GM12878 (cell line): ENCODE measurements at regions not wholly inside any gene's neighbourhood (a gene's known extent, or its start where the extent isn't known, plus 50 kb on each side); places are given as distances from the start of the nearest gene placed in this dataset.

Source experiments
- ATAC-seq: fragments of 200-7000 bp; cut with Tn5 transposase; 3 replicates; pipeline ENCODE4 v1.9.1; 2020; ENCODE audit warnings: mild to moderate bottlenecking, moderate library complexity
- BruUV-seq: library from RNA; stranded (reverse); fragments of 400-500 nt; replicated peaks from 2 replicates; lab custom pipeline; 2021; lab: Mats Ljungman, UMichigan
- CTCF ChIA-PET: fragments of 300-600 bp; sonication (Branson Sonifier 250); formaldehyde crosslinking; extraction: SDS; loops from one replicate; lab custom pipeline; 2021; ENCODE audit warnings: inconsistent platforms; lab: Yijun Ruan, JAX
- POLR2A ChIA-PET: fragments of 350-600 bp; formaldehyde crosslinking; extraction: SDS; loops from one replicate; lab custom pipeline; 2021; ENCODE audit warnings: inconsistent platforms; lab: Charles Lee
- RAD21 ChIA-PET: fragments of 300-600 bp; sonication (Branson Sonifier 250); formaldehyde crosslinking; loops from one replicate; lab custom pipeline; 2023; ENCODE audit warnings: antibody characterized with exemption; ENCODE audit not compliant: unreplicated experiment; lab: Charles Lee
- SMC1A ChIA-PET: fragments of 300-600 bp; sonication (Branson Sonifier 250); formaldehyde crosslinking; loops from one replicate; lab custom pipeline; 2023; ENCODE audit not compliant: unreplicated experiment, uncharacterized antibody; lab: Charles Lee
- DNase-seq: peaks from one replicate; pipeline ENCODE4 v3.0.0-alpha.2; 2011; ENCODE audit warnings: low read depth, low spot score
- FAIRE-seq: peaks from 3 replicates; lab custom pipeline; 2011; peaks lifted over from hg19 to GRCh38; lab: Jason Lieb, UNC
- H2AFZ ChIP-seq: 2 replicates; pipeline ENCODE4 v1.6.0; 2011; ENCODE audit warnings: low read depth, low read length, control low read depth; ENCODE audit not compliant: control insufficient read depth
- H3K27ac ChIP-seq: 2 replicates; pipeline ENCODE4 v1.5.1; 2011; ENCODE audit warnings: control low read depth; ENCODE audit not compliant: control insufficient read depth, insufficient read depth
- H3K27me3 ChIP-seq, 2 experiments: replicated peaks in 1 of 2; 2 replicates each; pipeline versions ENCODE4 v1.6.0 to v1.6.1; 2011; ENCODE audit warnings: low read length in 1 of 2; ENCODE audit not compliant: control insufficient read depth in 2 of 2, insufficient read depth in 2 of 2
- H3K36me3 ChIP-seq, 2 experiments: 2 replicates each; pipeline ENCODE4 v1.5.1; 2011; ENCODE audit warnings: low read length in 1 of 2; ENCODE audit not compliant: control insufficient read depth in 2 of 2, insufficient read depth in 2 of 2
- H3K4me1 ChIP-seq: 2 replicates; pipeline ENCODE4 v1.6.1; 2011; ENCODE audit warnings: mild to moderate bottlenecking, low read length, moderate library complexity, mixed read lengths; ENCODE audit not compliant: control insufficient read depth, insufficient read depth
- H3K4me2 ChIP-seq: 2 replicates; pipeline ENCODE4 v1.6.0; 2011; ENCODE audit warnings: control low read depth; ENCODE audit not compliant: control insufficient read depth, insufficient read depth
- H3K4me3 ChIP-seq: fragments of 200-600 bp; sonication (generic); 2 replicates; pipeline ENCODE4 v1.5.1; 2016
- H3K79me2 ChIP-seq: 2 replicates; pipeline ENCODE4 v1.6.0; 2011; ENCODE audit warnings: low read length; ENCODE audit not compliant: control insufficient read depth, insufficient read depth
- H3K9ac ChIP-seq: 2 replicates; pipeline ENCODE4 v1.8.0; 2011; ENCODE audit warnings: low read length, control low read depth, mixed read lengths; ENCODE audit not compliant: control insufficient read depth, insufficient read depth
- H3K9me3 ChIP-seq: replicated peaks from 3 replicates; pipeline ENCODE4 v1.5.1; 2011; ENCODE audit warnings: mild to moderate bottlenecking, low read length; ENCODE audit not compliant: control insufficient read depth, insufficient read depth
- H4K20me1 ChIP-seq: 2 replicates; pipeline ENCODE4 v1.6.0; 2011; ENCODE audit not compliant: control insufficient read depth, insufficient read depth
- ATF7 ChIP-seq: fragments of 450-650 bp; IDR thresholded peaks from 2 replicates; pipeline ENCODE4 v1.6.1; 2016; ENCODE audit warnings: low read depth, mild to moderate bottlenecking
- BHLHE40 ChIP-seq, 2 experiments: fragments of 450-650 bp in 1 of 2; IDR thresholded peaks; 2 replicates each; pipeline ENCODE4 v1.6.1; 2011 to 2017; ENCODE audit warnings: low read depth in 2 of 2, borderline replicate concordance in 1 of 2, improper control_type of control experiment in 1 of 2, low read length in 1 of 2, mild to moderate bottlenecking in 1 of 2
- DPF2 ChIP-seq: fragments of 450-650 bp; IDR thresholded peaks from 2 replicates; pipeline ENCODE4 v1.6.1; 2017; ENCODE audit warnings: mild to moderate bottlenecking
- HDAC6 ChIP-seq: fragments of 200-600 bp; sonication (generic); IDR thresholded peaks from one replicate; pipeline ENCODE4 v1.8.0; 2017; ENCODE audit warnings: antibody characterized with exemption; ENCODE audit not compliant: unreplicated experiment
- LARP7 ChIP-seq: fragments of 450-650 bp; IDR thresholded peaks from 2 replicates; pipeline ENCODE4 v1.6.1; 2017; ENCODE audit warnings: mild to moderate bottlenecking
- MEF2B ChIP-seq: fragments of 450-650 bp; IDR thresholded peaks from 2 replicates; pipeline ENCODE4 v1.6.1; 2018; ENCODE audit warnings: mild to moderate bottlenecking, moderate library complexity; ENCODE audit not compliant: partially characterized antibody, poor library complexity, severe bottlenecking
- NBN ChIP-seq: fragments of 450-650 bp; IDR thresholded peaks from 2 replicates; pipeline ENCODE4 v1.6.1; 2016
- POLR2AphosphoS5 ChIP-seq: IDR thresholded peaks from 2 replicates; pipeline ENCODE4 v1.6.1; 2011; ENCODE audit warnings: mild to moderate bottlenecking, low read length, inconsistent platforms
- POU2F2 ChIP-seq: IDR thresholded peaks from 3 replicates; pipeline ENCODE4 v1.6.1; 2011; ENCODE audit warnings: low read depth, mild to moderate bottlenecking, low read length, borderline replicate concordance
- RAD21 ChIP-seq: IDR thresholded peaks from 2 replicates; pipeline ENCODE4 v1.6.1; 2011; ENCODE audit warnings: mild to moderate bottlenecking, low read depth, low read length, moderate library complexity; ENCODE audit not compliant: insufficient read depth
- RAD51 ChIP-seq: fragments of 450-650 bp; IDR thresholded peaks from 2 replicates; pipeline ENCODE4 v1.6.1; 2016; ENCODE audit warnings: moderate library complexity, mild to moderate bottlenecking, inconsistent platforms
- STAT3 ChIP-seq: IDR thresholded peaks from 2 replicates; pipeline ENCODE4 v1.6.1; 2011; ENCODE audit warnings: low read depth, low read length, improper control_type of control experiment
- WGBS: methylation state at CpG from one replicate; pipeline ENCODE4 v1.1.6; 2016; ENCODE audit warnings: low lambda C conversion rate; ENCODE audit not compliant: insufficient replicate concordance, insufficient coverage; ENCODE audit errors: missing lambda C conversion rate; 5-methylcytosine and 5-hydroxymethylcytosine counted together
- in situ Hi-C: fragments of 300-500 bp; cut with MboI; formaldehyde crosslinking; loops from 9 replicates; pipeline ENCODE4 v1.14.3; 2018; ENCODE audit warnings: mixed read lengths
- intact Hi-C: fragments of 100-400 bp; cut with micrococcal nuclease; formaldehyde crosslinking; loops from one replicate; pipeline ENCODE4 v1.14.2; 2022; ENCODE audit not compliant: unreplicated experiment
- TF ChIP-seq, protein P1 (sequence below): IDR thresholded peaks from 2 replicates; pipeline ENCODE4 v1.6.1; 2012; ENCODE audit warnings: low read depth, low read length, improper control_type of control experiment
- TF ChIP-seq, protein P2 (sequence below): fragments of 450-650 bp; conservative IDR thresholded peaks from 2 replicates; pipeline ENCODE4 v1.6.1; 2017; ENCODE audit warnings: mild to moderate bottlenecking, moderate library complexity
- TF ChIP-seq, protein P3 (sequence below): fragments of 450-650 bp; IDR thresholded peaks from 2 replicates; pipeline ENCODE4 v1.6.1; 2017; ENCODE audit warnings: mild to moderate bottlenecking, low read depth, inconsistent platforms; ENCODE audit not compliant: poor library complexity, severe bottlenecking
- TF ChIP-seq, protein P4 (sequence below): IDR thresholded peaks from 2 replicates; pipeline ENCODE4 v1.6.1; 2011; ENCODE audit warnings: low read depth, mild to moderate bottlenecking, low read length, moderate library complexity, borderline replicate concordance; ENCODE audit errors: extremely low read depth

DNA sequence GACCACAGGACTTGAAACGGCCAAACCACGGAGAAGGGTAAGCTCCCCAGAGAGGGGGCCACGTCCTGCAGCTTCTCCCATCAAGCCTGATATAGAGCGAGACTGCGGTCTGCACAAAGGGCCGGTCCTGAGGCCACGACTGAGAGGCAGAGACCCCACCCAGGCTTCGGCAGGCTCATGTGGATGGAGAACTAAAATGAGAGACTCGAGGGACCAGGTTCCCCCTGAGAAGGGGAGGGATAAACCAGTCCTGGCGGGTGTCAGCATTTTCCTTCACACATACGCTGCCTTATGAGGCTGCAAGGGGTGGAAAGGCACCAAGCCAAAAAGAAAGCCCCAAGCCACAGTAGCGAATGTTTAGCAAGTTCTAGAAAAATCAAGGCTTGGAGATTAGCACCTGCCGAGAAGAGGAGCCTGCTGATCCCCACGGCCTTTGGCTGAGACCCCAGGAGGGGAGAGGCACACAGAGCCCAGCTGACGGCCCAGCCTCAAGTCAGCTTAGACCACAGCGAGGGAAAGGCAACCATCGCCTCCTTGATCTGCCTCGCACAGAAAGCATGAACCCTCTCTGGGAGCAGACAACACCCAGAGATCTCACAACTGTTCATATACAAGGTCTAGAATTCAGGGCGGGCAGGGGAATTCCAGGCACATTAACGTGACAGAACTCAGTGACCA is 92.6 kb upstream of the RNF32 start (continued):
- TF ChIP-seq, protein P1, sequence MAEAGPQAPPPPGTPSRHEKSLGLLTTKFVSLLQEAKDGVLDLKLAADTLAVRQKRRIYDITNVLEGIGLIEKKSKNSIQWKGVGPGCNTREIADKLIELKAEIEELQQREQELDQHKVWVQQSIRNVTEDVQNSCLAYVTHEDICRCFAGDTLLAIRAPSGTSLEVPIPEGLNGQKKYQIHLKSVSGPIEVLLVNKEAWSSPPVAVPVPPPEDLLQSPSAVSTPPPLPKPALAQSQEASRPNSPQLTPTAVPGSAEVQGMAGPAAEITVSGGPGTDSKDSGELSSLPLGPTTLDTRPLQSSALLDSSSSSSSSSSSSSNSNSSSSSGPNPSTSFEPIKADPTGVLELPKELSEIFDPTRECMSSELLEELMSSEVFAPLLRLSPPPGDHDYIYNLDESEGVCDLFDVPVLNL, result no peak
- peak in 1 of 2 experiments; percentile 54; a peak in 2 of 4 replicates for TF ChIP-seq BHLHE40 (IDR thresholded peaks at IDR 0.05; ENCODE audit: borderline replicate concordance in 1 of 2, low read depth in 2 of 2, low read length in 1 of 2)
- no peak for TF ChIP-seq NBN
- TF ChIP-seq DPF2, result peak; percentile 59; the same call in 1 of the 2 replicates
- peak; percentile 69 for TF ChIP-seq ATF7

DNA sequence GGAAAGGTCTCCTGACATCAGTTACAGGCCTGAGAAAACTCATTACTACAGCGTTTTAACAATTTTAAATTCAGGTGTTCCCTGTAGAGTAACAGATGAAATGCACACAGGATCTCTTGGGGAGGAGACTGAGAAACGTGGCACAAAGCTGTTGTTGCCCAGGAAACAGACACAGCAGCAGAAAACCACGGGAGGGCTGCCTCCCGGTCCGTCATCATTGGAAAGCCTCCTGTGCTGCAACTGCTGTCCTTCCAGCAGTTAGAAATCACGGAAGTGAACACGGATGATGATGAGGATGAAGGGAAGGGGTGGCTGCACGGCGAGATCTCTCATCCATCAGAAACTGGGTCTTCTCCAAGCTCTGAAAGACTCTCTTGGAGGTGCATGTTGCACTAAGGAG is 94.6 kb upstream of the RNF32 start:
- no peak overlapping the region for H3K27ac ChIP-seq
- H3K4me3 ChIP-seq, result no peak overlapping the region
- no peaks in the 10 kb centered on the region for H3K36me3 ChIP-seq
- ChIA-PET CTCF (no interaction called here), SMC1A (no interaction called here), RAD21 (no interaction called here), POLR2A (interaction anchor here (0.9 kb wide), 1 partner anchor 95 kb away, joined by 7 read pairs; no protein-coding TSS in a partner anchor)
- 33% methylated on average over 9 of the region's 9 CpGs for WGBS
- no peak overlapping the region for H3K9ac ChIP-seq
- H4K20me1 ChIP-seq, result no peaks in the 10 kb centered on the region
- 0 out of 2 replicates have a peak, but pooled peaks cover 3% of the 10 kb centered on the region for H3K4me1 ChIP-seq
- FAIRE-seq (no peak), ATAC-seq (no peak), DNase-seq (no peak)
- H3K79me2 ChIP-seq, result no peaks in the 10 kb centered on the region
- H3K4me2 ChIP-seq, result no peak overlapping the region
- BruUV-seq, result no TSS peak
- H3K9me3 ChIP-seq, result no peaks in the 10 kb centered on the region; the same call in 1 of the 3 replicates
- in situ Hi-C loops, result no loop called here
- H2AFZ ChIP-seq, result no peak overlapping the region
- intact Hi-C loops, result loop anchor here (2.0 to 10.0 kb wide), 3 partner anchors 66 to 269 kb away; no protein-coding TSS in a partner anchor
- H3K27me3 ChIP-seq, result no peaks in the 10 kb centered on the region
- TF ChIP-seq POLR2AphosphoS5, result no peak
- TF ChIP-seq, protein P2, sequence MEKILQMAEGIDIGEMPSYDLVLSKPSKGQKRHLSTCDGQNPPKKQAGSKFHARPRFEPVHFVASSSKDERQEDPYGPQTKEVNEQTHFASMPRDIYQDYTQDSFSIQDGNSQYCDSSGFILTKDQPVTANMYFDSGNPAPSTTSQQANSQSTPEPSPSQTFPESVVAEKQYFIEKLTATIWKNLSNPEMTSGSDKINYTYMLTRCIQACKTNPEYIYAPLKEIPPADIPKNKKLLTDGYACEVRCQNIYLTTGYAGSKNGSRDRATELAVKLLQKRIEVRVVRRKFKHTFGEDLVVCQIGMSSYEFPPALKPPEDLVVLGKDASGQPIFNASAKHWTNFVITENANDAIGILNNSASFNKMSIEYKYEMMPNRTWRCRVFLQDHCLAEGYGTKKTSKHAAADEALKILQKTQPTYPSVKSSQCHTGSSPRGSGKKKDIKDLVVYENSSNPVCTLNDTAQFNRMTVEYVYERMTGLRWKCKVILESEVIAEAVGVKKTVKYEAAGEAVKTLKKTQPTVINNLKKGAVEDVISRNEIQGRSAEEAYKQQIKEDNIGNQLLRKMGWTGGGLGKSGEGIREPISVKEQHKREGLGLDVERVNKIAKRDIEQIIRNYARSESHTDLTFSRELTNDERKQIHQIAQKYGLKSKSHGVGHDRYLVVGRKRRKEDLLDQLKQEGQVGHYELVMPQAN, result no peak
- TF ChIP-seq RAD21, result no peak
- TF ChIP-seq LARP7, result no peak
- TF ChIP-seq, protein P3, sequence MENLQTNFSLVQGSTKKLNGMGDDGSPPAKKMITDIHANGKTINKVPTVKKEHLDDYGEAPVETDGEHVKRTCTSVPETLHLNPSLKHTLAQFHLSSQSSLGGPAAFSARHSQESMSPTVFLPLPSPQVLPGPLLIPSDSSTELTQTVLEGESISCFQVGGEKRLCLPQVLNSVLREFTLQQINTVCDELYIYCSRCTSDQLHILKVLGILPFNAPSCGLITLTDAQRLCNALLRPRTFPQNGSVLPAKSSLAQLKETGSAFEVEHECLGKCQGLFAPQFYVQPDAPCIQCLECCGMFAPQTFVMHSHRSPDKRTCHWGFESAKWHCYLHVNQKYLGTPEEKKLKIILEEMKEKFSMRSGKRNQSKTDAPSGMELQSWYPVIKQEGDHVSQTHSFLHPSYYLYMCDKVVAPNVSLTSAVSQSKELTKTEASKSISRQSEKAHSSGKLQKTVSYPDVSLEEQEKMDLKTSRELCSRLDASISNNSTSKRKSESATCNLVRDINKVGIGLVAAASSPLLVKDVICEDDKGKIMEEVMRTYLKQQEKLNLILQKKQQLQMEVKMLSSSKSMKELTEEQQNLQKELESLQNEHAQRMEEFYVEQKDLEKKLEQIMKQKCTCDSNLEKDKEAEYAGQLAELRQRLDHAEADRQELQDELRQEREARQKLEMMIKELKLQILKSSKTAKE, result no peak
- no peak for TF ChIP-seq MEF2B
- TF ChIP-seq HDAC6, result no peak
- no peak for TF ChIP-seq RAD51
- TF ChIP-seq, protein P4, sequence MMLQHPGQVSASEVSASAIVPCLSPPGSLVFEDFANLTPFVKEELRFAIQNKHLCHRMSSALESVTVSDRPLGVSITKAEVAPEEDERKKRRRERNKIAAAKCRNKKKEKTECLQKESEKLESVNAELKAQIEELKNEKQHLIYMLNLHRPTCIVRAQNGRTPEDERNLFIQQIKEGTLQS, result no peak
- no peak for TF ChIP-seq POU2F2
- no peak for TF ChIP-seq STAT3
